ENCODE measurements at regions not wholly inside any gene's neighbourhood (a gene's known extent, or its start where the extent isn't known, plus 50 kb on each side); places are given as distances from the start of the nearest gene placed in this dataset.

GRCh38 chr10:123478116-123478515 lies 188.0 kb upstream of the GPR26 start:
- Histone ChIP-seq H3K27ac (ENCODE audit: control insufficient read depth, insufficient read depth, low read length) (no peak overlapping the region), H4K20me1 (ENCODE audit: control insufficient read depth, extremely low read depth, insufficient read depth, low read length) (no peaks in the 10 kb centered on the region), H3K79me2 (ENCODE audit: control insufficient read depth, insufficient read depth, low read length) (no peaks in the 10 kb centered on the region), H2AFZ (ENCODE audit: control insufficient read depth, low read length) (no peak overlapping the region), H3K27me3 (ENCODE audit: control insufficient read depth, extremely low read depth, insufficient read depth, low read length) (no peaks in the 10 kb centered on the region), H3K36me3 (ENCODE audit: control insufficient read depth in 2 of 2, extremely low read depth in 1 of 2, insufficient read depth in 2 of 2, low read length in 2 of 2) (no peaks in the 10 kb centered on the region), H3K4me1 (ENCODE audit: control insufficient read depth, extremely low read depth, insufficient read depth, low read length) (no peaks in the 10 kb centered on the region), H3K4me2 (ENCODE audit: control insufficient read depth, extremely low read depth, insufficient read depth, low read depth, low read length) (no peak overlapping the region), H3K4me3 (ENCODE audit: control insufficient read depth in 2 of 3, extremely low read depth in 1 of 3, insufficient read depth in 2 of 3, low read depth in 1 of 3, low read length in 3 of 3) (no peak overlapping the region), H3K9me3 (ENCODE audit: control insufficient read depth, low read depth, low read length) (no peaks in the 10 kb centered on the region), H3K9ac (ENCODE audit: control insufficient read depth, extremely low read depth, insufficient read depth, low read length) (no peak overlapping the region), H3K9me1 (ENCODE audit: control insufficient read depth, extremely low read depth, insufficient read depth, low read length) (no peaks in the 10 kb centered on the region)
- FAIRE-seq: no peak
- DNase-seq (ENCODE audit: low read depth, low spot score): no peak
- TF ChIP-seq, protein P1, sequence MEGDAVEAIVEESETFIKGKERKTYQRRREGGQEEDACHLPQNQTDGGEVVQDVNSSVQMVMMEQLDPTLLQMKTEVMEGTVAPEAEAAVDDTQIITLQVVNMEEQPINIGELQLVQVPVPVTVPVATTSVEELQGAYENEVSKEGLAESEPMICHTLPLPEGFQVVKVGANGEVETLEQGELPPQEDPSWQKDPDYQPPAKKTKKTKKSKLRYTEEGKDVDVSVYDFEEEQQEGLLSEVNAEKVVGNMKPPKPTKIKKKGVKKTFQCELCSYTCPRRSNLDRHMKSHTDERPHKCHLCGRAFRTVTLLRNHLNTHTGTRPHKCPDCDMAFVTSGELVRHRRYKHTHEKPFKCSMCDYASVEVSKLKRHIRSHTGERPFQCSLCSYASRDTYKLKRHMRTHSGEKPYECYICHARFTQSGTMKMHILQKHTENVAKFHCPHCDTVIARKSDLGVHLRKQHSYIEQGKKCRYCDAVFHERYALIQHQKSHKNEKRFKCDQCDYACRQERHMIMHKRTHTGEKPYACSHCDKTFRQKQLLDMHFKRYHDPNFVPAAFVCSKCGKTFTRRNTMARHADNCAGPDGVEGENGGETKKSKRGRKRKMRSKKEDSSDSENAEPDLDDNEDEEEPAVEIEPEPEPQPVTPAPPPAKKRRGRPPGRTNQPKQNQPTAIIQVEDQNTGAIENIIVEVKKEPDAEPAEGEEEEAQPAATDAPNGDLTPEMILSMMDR (optimal IDR thresholded peaks at IDR 0.05 in 1 of 3, IDR thresholded peaks at IDR 0.05 in 1 of 3, conservative IDR thresholded peaks at IDR 0.05 in 1 of 3; ENCODE audit: extremely low read depth in 1 of 3, insufficient read depth in 2 of 3, low read length in 3 of 3): no peak
- TF ChIP-seq EZH2 (IDR thresholded peaks at IDR 0.05; ENCODE audit: low read length): no peak
- dilution Hi-C loops (cut with MboI; ENCODE audit: extremely low pct_ligation_motif_present, low sequenced_read_pairs): no loop called here

- no peak for DNase-seq (ENCODE audit: low read depth, low spot score)
- no peaks in the 10 kb centered on the region for H3K36me3 ChIP-seq (ENCODE audit: control insufficient read depth in 2 of 2, extremely low read depth in 1 of 2, insufficient read depth in 2 of 2, low read length in 2 of 2)
- H3K4me2 ChIP-seq (ENCODE audit: control insufficient read depth, extremely low read depth, insufficient read depth, low read depth, low read length): no peak overlapping the region
- no peaks in the 10 kb centered on the region for H3K4me1 ChIP-seq (ENCODE audit: control insufficient read depth, extremely low read depth, insufficient read depth, low read length)
- no peak for FAIRE-seq
- H4K20me1 ChIP-seq (ENCODE audit: control insufficient read depth, extremely low read depth, insufficient read depth, low read length): no peaks in the 10 kb centered on the region
- H3K79me2 ChIP-seq (ENCODE audit: control insufficient read depth, insufficient read depth, low read length): no peaks in the 10 kb centered on the region
- H3K9ac ChIP-seq (ENCODE audit: control insufficient read depth, extremely low read depth, insufficient read depth, low read length): no peak overlapping the region
- H3K4me3 ChIP-seq (ENCODE audit: control insufficient read depth in 2 of 3, extremely low read depth in 1 of 3, insufficient read depth in 2 of 3, low read depth in 1 of 3, low read length in 3 of 3): no peak overlapping the region
- no peaks in the 10 kb centered on the region for H3K27me3 ChIP-seq (ENCODE audit: control insufficient read depth, extremely low read depth, insufficient read depth, low read length)
- H3K9me1 ChIP-seq (ENCODE audit: control insufficient read depth, extremely low read depth, insufficient read depth, low read length): no peaks in the 10 kb centered on the region
- H3K27ac ChIP-seq (ENCODE audit: control insufficient read depth, insufficient read depth, low read length): no peak overlapping the region
- TF ChIP-seq, protein P1 (optimal IDR thresholded peaks at IDR 0.05 in 1 of 3, IDR thresholded peaks at IDR 0.05 in 1 of 3, conservative IDR thresholded peaks at IDR 0.05 in 1 of 3; ENCODE audit: extremely low read depth in 1 of 3, insufficient read depth in 2 of 3, low read length in 3 of 3): no peak
- no peak for TF ChIP-seq EZH2 (IDR thresholded peaks at IDR 0.05; ENCODE audit: low read length)
- H2AFZ ChIP-seq (ENCODE audit: control insufficient read depth, low read length): no peak overlapping the region
- H3K9me3 ChIP-seq (ENCODE audit: control insufficient read depth, low read depth, low read length): no peaks in the 10 kb centered on the region
- dilution Hi-C loops (cut with MboI; ENCODE audit: extremely low pct_ligation_motif_present, low sequenced_read_pairs): no loop called here
These were observed 186.5 kb upstream of the GPR26 start for GRCh38 chr10:123479640-123480039.
